Fibroblast of lung (primary cell): ENCODE measurements at regions not wholly inside any gene's neighbourhood (a gene's known extent, or its start where the extent isn't known, plus 50 kb on each side); places are given as distances from the start of the nearest gene placed in this dataset.

Experiments
- EZH2 ChIP-seq: IDR thresholded peaks from 2 replicates; pipeline ENCODE4 v1.5.1; 2012; ENCODE audit warnings: low read length, control low read depth, mild to moderate bottlenecking; ENCODE audit errors: missing control alignments
- TF ChIP-seq, protein P1 (sequence below), 2 donors: IDR thresholded peaks in 1 of 2; conservative IDR thresholded peaks in 1 of 2; 1 replicate in 1 of 2; 2 replicates in 1 of 2; pipeline ENCODE4 v1.5.1; 2011 to 2012; ENCODE audit warnings: low read length in 2 of 2, control low read depth in 1 of 2, inconsistent platforms in 1 of 2, low read depth in 1 of 2, mild to moderate bottlenecking in 1 of 2

- TF ChIP-seq, protein P1, sequence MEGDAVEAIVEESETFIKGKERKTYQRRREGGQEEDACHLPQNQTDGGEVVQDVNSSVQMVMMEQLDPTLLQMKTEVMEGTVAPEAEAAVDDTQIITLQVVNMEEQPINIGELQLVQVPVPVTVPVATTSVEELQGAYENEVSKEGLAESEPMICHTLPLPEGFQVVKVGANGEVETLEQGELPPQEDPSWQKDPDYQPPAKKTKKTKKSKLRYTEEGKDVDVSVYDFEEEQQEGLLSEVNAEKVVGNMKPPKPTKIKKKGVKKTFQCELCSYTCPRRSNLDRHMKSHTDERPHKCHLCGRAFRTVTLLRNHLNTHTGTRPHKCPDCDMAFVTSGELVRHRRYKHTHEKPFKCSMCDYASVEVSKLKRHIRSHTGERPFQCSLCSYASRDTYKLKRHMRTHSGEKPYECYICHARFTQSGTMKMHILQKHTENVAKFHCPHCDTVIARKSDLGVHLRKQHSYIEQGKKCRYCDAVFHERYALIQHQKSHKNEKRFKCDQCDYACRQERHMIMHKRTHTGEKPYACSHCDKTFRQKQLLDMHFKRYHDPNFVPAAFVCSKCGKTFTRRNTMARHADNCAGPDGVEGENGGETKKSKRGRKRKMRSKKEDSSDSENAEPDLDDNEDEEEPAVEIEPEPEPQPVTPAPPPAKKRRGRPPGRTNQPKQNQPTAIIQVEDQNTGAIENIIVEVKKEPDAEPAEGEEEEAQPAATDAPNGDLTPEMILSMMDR (conservative IDR thresholded peaks at IDR 0.05 in 1 of 2, IDR thresholded peaks at IDR 0.05 in 1 of 2; ENCODE audit: low read depth in 1 of 2, low read length in 2 of 2): no peak
- no peak for TF ChIP-seq EZH2
Observed at GRCh38 chr1:166295656-166296055, 128.9 kb upstream of the FAM78B start.
